SJSA1 (cell line): ENCODE measurements at regions not wholly inside any gene's neighbourhood (a gene's known extent, or its start where the extent isn't known, plus 50 kb on each side); places are given as distances from the start of the nearest gene placed in this dataset.

ENCODE experiments used
- DNase-seq, 2 experiments: peaks; one replicate each; pipeline ENCODE4 v3.0.0-alpha.2; 2015 to 2020; ENCODE audit warnings: low spot score in 2 of 2, low read depth in 1 of 2
- H3K27ac ChIP-seq: fragments of 250-450 bp; sonication (Bioruptor Pico); 2 replicates; pipeline ENCODE4 v1.5.1; 2020; ENCODE audit warnings: mild to moderate bottlenecking, moderate library complexity
- H3K27me3 ChIP-seq: fragments of 250-450 bp; sonication (Bioruptor Pico); replicated peaks from 2 replicates; pipeline ENCODE4 v1.5.1; 2020; ENCODE audit warnings: mild to moderate bottlenecking, moderate library complexity
- H3K36me3 ChIP-seq: fragments of 250-450 bp; sonication (Bioruptor Pico); 2 replicates; pipeline ENCODE4 v1.5.1; 2020; ENCODE audit warnings: mild to moderate bottlenecking
- H3K4me1 ChIP-seq: fragments of 250-450 bp; sonication (Bioruptor Pico); replicated peaks from 2 replicates; pipeline ENCODE4 v1.6.1; 2021; ENCODE audit warnings: mild to moderate bottlenecking
- H3K4me3 ChIP-seq: fragments of 250-450 bp; sonication (Bioruptor Pico); 2 replicates; pipeline ENCODE4 v1.5.1; 2020; ENCODE audit warnings: mild to moderate bottlenecking
- H3K9me3 ChIP-seq: fragments of 250-450 bp; sonication (Bioruptor Pico); replicated peaks from 2 replicates; pipeline ENCODE4 v1.5.1; 2020; ENCODE audit warnings: mild to moderate bottlenecking

GRCh38 chr7:132687981-132688383 lies 111.7 kb upstream of the PLXNA4 start:
- DNase-seq: no peak
- Histone ChIP-seq H3K27me3 (no peaks in the 10 kb centered on the region), H3K27ac (no peak overlapping the region), H3K4me1 (no peaks in the 10 kb centered on the region), H3K9me3 (no peaks in the 10 kb centered on the region), H3K4me3 (no peak overlapping the region), H3K36me3 (no peaks in the 10 kb centered on the region)

DNA sequence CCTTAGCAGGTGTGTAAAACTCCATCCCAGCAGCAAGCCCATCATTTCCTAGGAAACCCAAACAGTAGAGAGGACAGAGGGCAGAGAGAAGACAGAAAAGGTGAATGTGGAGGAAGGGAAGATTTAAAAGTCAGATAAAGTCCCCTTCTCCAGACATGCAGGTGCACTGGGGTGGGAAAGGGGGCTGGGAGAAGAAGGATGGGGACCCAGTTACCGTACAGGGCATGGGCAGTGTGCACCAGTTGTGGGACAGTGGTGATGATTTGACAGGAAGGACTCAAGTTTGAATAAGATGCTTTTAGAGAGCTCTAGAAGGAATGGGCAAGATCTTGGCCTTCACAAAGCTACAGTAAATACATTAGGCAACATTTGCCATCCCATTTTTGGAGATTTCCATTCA lies 110.7 kb upstream of the PLXNA4 start:
- DNase-seq: no peak
- no peaks in the 10 kb centered on the region for H3K36me3 ChIP-seq
- no peak overlapping the region for H3K27ac ChIP-seq
- H3K27me3 ChIP-seq: no peaks in the 10 kb centered on the region
- H3K4me1 ChIP-seq: no peaks in the 10 kb centered on the region
- H3K9me3 ChIP-seq: no peaks in the 10 kb centered on the region
- H3K4me3 ChIP-seq: no peak overlapping the region

DNA sequence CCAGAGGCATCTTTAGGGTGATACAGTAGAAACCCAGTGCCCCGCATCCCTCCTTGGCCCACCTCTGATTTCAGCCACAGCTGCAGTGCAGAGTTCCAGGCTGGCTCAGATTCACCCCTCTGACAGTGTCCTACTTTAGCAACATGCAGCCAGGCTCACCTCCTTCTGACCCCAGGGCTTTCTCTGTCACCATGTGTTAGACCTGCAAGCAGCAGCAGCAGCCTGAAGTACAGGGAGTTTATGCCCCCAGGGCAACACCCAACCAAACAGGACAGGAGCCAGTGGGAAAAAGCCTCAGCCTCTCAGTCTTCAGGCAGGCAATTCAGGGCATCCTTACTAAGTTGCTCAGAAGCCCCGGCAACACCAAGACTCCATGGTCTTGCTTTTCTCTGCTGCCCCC lies 109.0 kb upstream of the PLXNA4 start:
- H3K4me3 ChIP-seq: no peak overlapping the region
- H3K9me3 ChIP-seq: no peaks in the 10 kb centered on the region
- H3K27me3 ChIP-seq: no peaks in the 10 kb centered on the region
- no peaks in the 10 kb centered on the region for H3K36me3 ChIP-seq
- no peak for DNase-seq
- H3K4me1 ChIP-seq: no peaks in the 10 kb centered on the region
- H3K27ac ChIP-seq: no peak overlapping the region

GRCh38 chr7:132683896-132684690 lies 107.8 kb upstream of the PLXNA4 start:
- no peaks in the 10 kb centered on the region for H3K4me1 ChIP-seq
- H3K9me3 ChIP-seq: no peaks in the 10 kb centered on the region
- no peak overlapping the region for H3K4me3 ChIP-seq
- DNase-seq: no peak
- H3K27me3 ChIP-seq: 0 out of 2 replicates have a peak, but pooled peaks cover 3% of the 10 kb centered on the region
- no peak overlapping the region for H3K27ac ChIP-seq
- H3K36me3 ChIP-seq: no peaks in the 10 kb centered on the region

DNA sequence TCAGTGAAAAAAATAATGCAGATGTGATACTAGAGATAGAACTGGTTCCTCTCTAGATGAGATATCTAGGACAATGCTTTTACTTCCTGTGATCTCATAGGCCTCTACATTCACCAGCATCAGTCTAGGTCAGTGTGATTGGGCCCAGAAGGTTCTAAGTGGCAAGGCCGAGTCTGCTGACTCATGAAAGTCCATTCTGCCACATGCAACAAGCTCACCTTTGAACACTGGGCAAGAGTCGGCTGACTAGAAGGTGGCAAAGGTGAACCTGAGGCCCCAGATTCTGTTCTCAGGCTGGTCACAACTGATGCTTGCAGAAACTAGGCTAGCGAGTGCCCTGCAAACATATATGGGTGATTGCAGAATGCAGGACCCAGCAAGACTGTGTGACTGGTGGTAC lies 105.7 kb upstream of the PLXNA4 start:
- H3K36me3 ChIP-seq: no peaks in the 10 kb centered on the region
- no peak overlapping the region for H3K4me3 ChIP-seq
- DNase-seq: no peak
- H3K4me1 ChIP-seq: no peaks in the 10 kb centered on the region
- no peaks in the 10 kb centered on the region for H3K9me3 ChIP-seq
- no peak overlapping the region for H3K27ac ChIP-seq
- 0 out of 2 replicates have a peak, but pooled peaks cover 3% of the 10 kb centered on the region for H3K27me3 ChIP-seq

DNA sequence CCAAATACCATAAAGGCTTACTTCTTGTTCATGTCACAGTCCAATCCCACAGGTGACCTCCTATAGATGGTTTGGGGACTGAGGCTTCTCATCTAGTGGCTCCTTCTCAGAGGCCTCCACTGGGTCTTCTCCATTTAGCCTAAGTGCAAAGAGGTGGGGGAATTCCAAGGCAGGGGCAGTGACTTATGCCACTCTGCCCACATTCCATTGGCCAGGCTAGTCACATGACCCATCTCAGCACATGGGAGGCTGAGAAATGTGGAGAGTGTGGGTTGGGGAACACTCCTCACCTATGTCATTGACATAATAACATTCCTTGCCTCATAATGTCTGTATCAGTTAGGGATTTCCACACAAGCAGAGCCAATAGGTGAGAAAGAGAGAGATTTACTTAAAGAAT lies 104.3 kb upstream of the PLXNA4 start:
- no peak overlapping the region for H3K27ac ChIP-seq
- no peak overlapping the region for H3K4me3 ChIP-seq
- H3K9me3 ChIP-seq: no peaks in the 10 kb centered on the region
- no peaks in the 10 kb centered on the region for H3K4me1 ChIP-seq
- H3K36me3 ChIP-seq: no peaks in the 10 kb centered on the region
- 0 out of 2 replicates have a peak, but pooled peaks cover 3% of the 10 kb centered on the region for H3K27me3 ChIP-seq
- no peak for DNase-seq

DNA sequence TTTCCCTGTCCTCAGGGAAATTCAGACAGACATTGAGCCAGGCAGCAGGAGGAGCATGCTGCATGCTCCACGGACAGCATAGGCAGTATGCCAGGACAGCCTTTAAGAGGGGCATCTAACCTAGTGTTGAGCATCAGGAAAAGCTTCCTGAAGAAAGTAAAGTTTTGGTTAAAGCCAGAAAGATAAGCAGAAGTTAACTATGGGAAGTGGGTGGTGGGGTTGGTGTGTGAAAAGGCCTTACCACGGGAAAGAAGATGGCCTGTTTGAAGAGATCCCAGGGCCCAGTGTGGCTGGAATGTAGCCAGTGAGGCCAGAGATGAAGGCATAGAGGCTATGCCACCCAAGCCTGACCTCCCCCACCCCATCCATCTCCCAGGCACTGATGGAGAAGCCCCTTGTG lies 102.4 kb upstream of the PLXNA4 start:
- DNase-seq: no peak
- Histone ChIP-seq H3K27me3 (0 out of 2 replicates have a peak, but pooled peaks cover 3% of the 10 kb centered on the region), H3K4me1 (no peaks in the 10 kb centered on the region), H3K27ac (no peak overlapping the region), H3K36me3 (no peaks in the 10 kb centered on the region), H3K4me3 (no peak overlapping the region), H3K9me3 (no peaks in the 10 kb centered on the region)

GRCh38 chr7:132677918-132678317 lies 101.6 kb upstream of the PLXNA4 start:
- Histone ChIP-seq H3K27me3 (0 out of 2 replicates have a peak, but pooled peaks cover 3% of the 10 kb centered on the region), H3K27ac (no peak overlapping the region), H3K36me3 (no peaks in the 10 kb centered on the region), H3K9me3 (no peaks in the 10 kb centered on the region), H3K4me3 (no peak overlapping the region), H3K4me1 (no peaks in the 10 kb centered on the region)
- no peak for DNase-seq

DNA sequence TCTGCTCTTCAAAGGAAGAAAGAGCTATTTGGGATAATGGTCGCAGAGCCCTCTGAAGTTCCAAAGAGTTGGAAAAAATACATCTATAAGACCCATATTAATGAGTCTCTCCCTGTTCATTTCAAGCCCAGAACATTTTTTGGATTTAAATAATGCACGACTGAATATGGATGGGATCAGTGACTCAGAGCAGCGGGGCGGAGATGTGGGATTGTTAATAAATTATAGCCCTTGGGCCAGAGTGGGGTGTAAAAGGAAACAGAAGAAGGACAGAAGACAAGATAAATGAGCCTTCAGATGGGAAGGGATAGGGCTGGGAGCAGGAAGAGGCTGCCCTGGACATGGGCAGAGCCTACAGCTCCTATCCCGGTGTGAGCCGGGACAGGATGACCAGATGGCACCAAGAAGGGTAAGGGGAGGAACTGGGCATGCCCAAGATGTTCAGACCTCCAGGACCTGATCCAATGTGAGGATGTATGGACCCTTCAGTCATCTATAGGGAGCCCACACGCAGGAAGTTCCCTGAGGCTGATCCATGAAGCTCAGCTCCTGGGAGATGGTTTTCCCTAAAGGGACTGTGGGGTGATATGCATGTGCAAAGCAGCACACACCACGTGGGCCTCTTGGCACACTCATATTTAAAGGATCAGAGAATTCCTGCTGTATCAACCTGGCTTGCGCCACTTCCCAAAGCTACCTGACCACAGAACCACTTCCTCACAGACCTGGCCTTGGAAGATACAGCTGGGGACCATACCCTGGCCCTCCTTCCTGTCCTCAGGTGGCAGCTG lies 96.1 kb upstream of the PLXNA4 start:
- no peaks in the 10 kb centered on the region for H3K4me1 ChIP-seq
- H3K27ac ChIP-seq: no peak overlapping the region
- H3K27me3 ChIP-seq: no peaks in the 10 kb centered on the region; the same call in 1 of the 2 replicates
- H3K4me3 ChIP-seq: no peak overlapping the region
- DNase-seq: peak in 1 of 2 experiments; percentile 16
- no peaks in the 10 kb centered on the region for H3K36me3 ChIP-seq
- no peaks in the 10 kb centered on the region for H3K9me3 ChIP-seq

DNA sequence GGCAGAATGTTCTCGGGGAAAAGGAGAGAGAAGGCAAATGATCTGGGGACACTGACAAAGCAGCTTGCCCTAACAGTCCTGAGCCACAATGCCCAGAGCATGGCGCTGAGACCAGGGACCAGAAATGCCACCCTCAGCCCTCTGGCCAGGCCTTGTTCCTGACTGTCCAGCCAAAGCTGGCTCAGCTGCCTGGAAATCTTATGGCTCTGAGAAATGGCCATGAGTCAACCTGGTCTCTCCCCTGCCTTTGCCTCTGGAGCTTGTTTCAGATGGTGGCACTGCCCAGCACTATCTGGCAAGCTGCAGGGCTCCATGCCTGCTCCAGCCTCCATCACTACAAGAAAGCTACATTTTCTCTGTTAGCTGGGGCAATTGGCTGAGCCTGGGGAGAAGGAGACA lies 90.5 kb upstream of the PLXNA4 start:
- no peaks in the 10 kb centered on the region; the same call in 1 of the 2 replicates for H3K27me3 ChIP-seq
- no peak overlapping the region for H3K4me3 ChIP-seq
- H3K36me3 ChIP-seq: no peaks in the 10 kb centered on the region
- DNase-seq: no peak
- no peaks in the 10 kb centered on the region for H3K4me1 ChIP-seq
- no peak overlapping the region for H3K27ac ChIP-seq
- H3K9me3 ChIP-seq: no peaks in the 10 kb centered on the region

- Histone ChIP-seq H3K27me3 (no peaks in the 10 kb centered on the region; the same call in 1 of the 2 replicates), H3K27ac (no peak overlapping the region), H3K9me3 (no peaks in the 10 kb centered on the region), H3K36me3 (no peaks in the 10 kb centered on the region), H3K4me1 (no peaks in the 10 kb centered on the region), H3K4me3 (no peak overlapping the region)
- DNase-seq: no peak
These were observed 90.0 kb upstream of the PLXNA4 start for GRCh38 chr7:132666071-132666773.

DNA sequence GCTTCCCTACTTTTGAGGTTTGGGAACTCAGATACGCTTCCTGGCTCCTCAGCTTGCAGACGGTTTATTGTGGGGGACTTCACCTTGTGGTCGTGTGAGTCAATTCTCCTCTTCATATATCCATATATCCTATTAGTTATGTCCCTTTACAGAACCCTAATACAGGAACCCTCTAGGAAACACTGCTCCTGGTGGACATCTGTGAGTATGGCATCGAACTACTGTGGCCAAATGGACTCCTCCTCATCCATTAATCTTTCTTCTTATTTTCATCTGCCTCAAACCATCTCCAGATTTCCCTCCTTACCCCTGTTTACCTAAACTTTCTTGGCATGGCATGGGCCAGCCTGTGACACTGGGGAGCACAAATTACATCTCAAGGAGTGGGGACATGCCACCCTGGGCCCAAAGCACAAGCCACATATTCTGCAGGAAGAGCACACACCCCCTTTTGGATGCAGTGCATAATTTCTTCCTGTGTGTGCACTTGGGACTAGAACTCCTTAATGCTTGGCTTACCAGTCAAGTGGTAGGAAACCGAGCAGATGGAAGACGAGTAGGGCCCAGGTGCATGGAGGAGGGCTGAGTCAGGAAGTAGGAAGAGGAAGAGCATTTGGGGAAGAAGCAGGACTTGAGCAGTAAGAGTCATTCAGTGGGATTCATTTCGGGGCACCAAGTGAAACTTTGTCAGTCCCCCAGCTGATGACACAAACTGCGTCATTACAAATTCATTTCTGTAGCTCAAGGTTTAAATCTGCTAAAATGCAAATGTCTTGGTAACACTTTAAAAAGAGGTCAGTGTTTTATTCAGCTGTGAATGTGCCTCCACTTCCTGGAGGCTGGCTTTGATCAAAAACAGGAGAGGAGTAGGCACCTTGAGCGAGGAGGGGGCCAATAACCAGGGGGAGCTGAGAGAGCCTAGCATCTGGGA lies 80.8 kb upstream of the PLXNA4 start:
- DNase-seq: no peak
- Histone ChIP-seq H3K27ac (no peak overlapping the region), H3K36me3 (no peaks in the 10 kb centered on the region), H3K4me3 (no peak overlapping the region), H3K4me1 (no peaks in the 10 kb centered on the region), H3K27me3 (0 out of 2 replicates have a peak, but pooled peaks cover 2% of the 10 kb centered on the region), H3K9me3 (no peaks in the 10 kb centered on the region; the same call in 1 of the 2 replicates)

DNA sequence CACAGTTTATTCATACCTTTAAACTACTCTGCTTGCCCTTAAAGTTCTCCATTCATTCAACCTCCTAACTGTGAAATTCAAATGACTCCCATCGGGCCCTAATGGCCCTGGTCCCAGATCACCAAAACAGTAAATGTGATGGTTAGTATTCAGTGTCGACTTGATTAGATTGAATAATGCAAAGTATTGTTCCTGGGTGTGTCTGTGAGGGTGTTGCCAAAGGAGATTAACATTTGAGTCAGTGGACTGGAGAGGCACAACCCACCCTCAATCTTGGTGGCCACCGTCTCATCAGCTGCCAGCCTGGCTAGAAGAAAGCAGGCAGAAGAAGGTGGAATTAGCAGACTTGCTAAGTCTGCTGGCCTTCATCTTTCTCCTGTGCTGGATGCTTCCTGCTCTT lies 80.1 kb upstream of the PLXNA4 start:
- DNase-seq: no peak
- no peak overlapping the region for H3K27ac ChIP-seq
- H3K4me1 ChIP-seq: no peaks in the 10 kb centered on the region
- no peaks in the 10 kb centered on the region; the same call in 1 of the 2 replicates for H3K9me3 ChIP-seq
- H3K4me3 ChIP-seq: no peak overlapping the region
- H3K36me3 ChIP-seq: no peaks in the 10 kb centered on the region
- 0 out of 2 replicates have a peak, but pooled peaks cover 2% of the 10 kb centered on the region for H3K27me3 ChIP-seq
